ENCODE measurements at regions not wholly inside any gene's neighbourhood (a gene's known extent, or its start where the extent isn't known, plus 50 kb on each side); places are given as distances from the start of the nearest gene placed in this dataset.
"Not testable (repeated sequence)": the region's sequence is repeated elsewhere in the genome, so short reads cannot be mapped to it uniquely, and the experiment has no call there.

- H3K4me3 ChIP-seq (ENCODE audit: low read depth, low read length) = no peak overlapping the region
- no peak for TF ChIP-seq CTCF (IDR thresholded peaks at IDR 0.05; ENCODE audit: control insufficient read depth, extremely low read depth, insufficient read depth)
- DNase-seq (ENCODE audit: low read depth) = no peak
Measured at GRCh38 chr1:95876276-95876675, 642.3 kb downstream of the RWDD3 start.

GRCh38 chr1:95879498-95880050, 645.6 kb downstream of the RWDD3 start:
- TF ChIP-seq CTCF (IDR thresholded peaks at IDR 0.05; ENCODE audit: control insufficient read depth, extremely low read depth, insufficient read depth) = no peak
- no peak for DNase-seq (ENCODE audit: low read depth)
- no peak overlapping the region for H3K4me3 ChIP-seq (ENCODE audit: low read depth, low read length)

GRCh38 chr1:95888941-95889390, 655.0 kb downstream of the RWDD3 start:
- no peak for TF ChIP-seq CTCF (IDR thresholded peaks at IDR 0.05; ENCODE audit: control insufficient read depth, extremely low read depth, insufficient read depth)
- no peak overlapping the region for H3K4me3 ChIP-seq (ENCODE audit: low read depth, low read length)
- peak; percentile 68 for DNase-seq (ENCODE audit: low read depth)

- no peak for DNase-seq (ENCODE audit: low read depth)
- TF ChIP-seq CTCF (IDR thresholded peaks at IDR 0.05; ENCODE audit: control insufficient read depth, extremely low read depth, insufficient read depth) = 0 out of 2 replicates have a peak, but pooled peaks have one; percentile 20
- no peak overlapping the region for H3K4me3 ChIP-seq (ENCODE audit: low read depth, low read length)
Measured at GRCh38 chr1:95889400-95889799, 655.4 kb downstream of the RWDD3 start.

- H3K4me3 ChIP-seq (ENCODE audit: low read depth, low read length) = no peak overlapping the region
- no peak for DNase-seq (ENCODE audit: low read depth)
- no peak for TF ChIP-seq CTCF (IDR thresholded peaks at IDR 0.05; ENCODE audit: control insufficient read depth, extremely low read depth, insufficient read depth)
Measured at GRCh38 chr1:95893921-95894320, 659.9 kb downstream of the RWDD3 start.

GRCh38 chr1:95903060-95903459, 669.0 kb downstream of the RWDD3 start:
- TF ChIP-seq CTCF (IDR thresholded peaks at IDR 0.05; ENCODE audit: control insufficient read depth, extremely low read depth, insufficient read depth) = no peak
- no peak for DNase-seq (ENCODE audit: low read depth)
- H3K4me3 ChIP-seq (ENCODE audit: low read depth, low read length) = no peak overlapping the region

GRCh38 chr1:95905818-95906395, 671.9 kb downstream of the RWDD3 start:
- TF ChIP-seq CTCF (IDR thresholded peaks at IDR 0.05; ENCODE audit: control insufficient read depth, extremely low read depth, insufficient read depth) = no peak
- no peak for DNase-seq (ENCODE audit: low read depth)
- H3K4me3 ChIP-seq (ENCODE audit: low read depth, low read length) = no peak overlapping the region

- not testable (repeated sequence) for H3K4me3 ChIP-seq (ENCODE audit: low read depth, low read length); DNase-seq (ENCODE audit: low read depth)
Measured at GRCh38 chr1:95911739-95912138, 677.7 kb downstream of the RWDD3 start.
